ENCODE measurements at regions not wholly inside any gene's neighbourhood (a gene's known extent, or its start where the extent isn't known, plus 50 kb on each side); places are given as distances from the start of the nearest gene placed in this dataset.

DNA sequence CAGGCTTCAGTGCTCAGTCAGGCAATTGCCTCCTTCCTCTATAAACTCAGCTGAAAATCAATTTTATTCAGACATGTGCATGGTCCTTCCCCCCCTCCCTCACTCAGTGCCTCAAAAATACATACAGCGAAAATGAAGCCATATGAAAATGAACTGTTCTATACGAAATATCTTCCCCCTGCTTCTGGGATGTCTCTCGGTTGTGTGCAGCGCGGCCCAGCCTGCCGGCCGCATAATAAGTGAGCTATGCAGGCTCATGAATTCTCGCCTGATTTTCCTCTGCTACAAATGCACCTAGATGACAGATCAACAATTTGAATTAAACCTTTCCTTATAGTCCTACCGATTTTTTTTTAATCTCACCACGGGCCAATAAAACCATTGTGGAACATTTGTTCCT, 252.9 kb downstream of the CRLF2 start:
- no peak for TF ChIP-seq POLR2A (IDR thresholded peaks at IDR 0.05)
- TF ChIP-seq, protein P1, sequence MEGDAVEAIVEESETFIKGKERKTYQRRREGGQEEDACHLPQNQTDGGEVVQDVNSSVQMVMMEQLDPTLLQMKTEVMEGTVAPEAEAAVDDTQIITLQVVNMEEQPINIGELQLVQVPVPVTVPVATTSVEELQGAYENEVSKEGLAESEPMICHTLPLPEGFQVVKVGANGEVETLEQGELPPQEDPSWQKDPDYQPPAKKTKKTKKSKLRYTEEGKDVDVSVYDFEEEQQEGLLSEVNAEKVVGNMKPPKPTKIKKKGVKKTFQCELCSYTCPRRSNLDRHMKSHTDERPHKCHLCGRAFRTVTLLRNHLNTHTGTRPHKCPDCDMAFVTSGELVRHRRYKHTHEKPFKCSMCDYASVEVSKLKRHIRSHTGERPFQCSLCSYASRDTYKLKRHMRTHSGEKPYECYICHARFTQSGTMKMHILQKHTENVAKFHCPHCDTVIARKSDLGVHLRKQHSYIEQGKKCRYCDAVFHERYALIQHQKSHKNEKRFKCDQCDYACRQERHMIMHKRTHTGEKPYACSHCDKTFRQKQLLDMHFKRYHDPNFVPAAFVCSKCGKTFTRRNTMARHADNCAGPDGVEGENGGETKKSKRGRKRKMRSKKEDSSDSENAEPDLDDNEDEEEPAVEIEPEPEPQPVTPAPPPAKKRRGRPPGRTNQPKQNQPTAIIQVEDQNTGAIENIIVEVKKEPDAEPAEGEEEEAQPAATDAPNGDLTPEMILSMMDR (IDR thresholded peaks at IDR 0.05 in 8 of 11, conservative IDR thresholded peaks at IDR 0.05 in 3 of 11), result no peak
- no peak for TF ChIP-seq POLR2AphosphoS5 (IDR thresholded peaks at IDR 0.05)
